Pancreas (tissue), 10 donors: ENCODE measurements at regions not wholly inside any gene's neighbourhood (a gene's known extent, or its start where the extent isn't known, plus 50 kb on each side); places are given as distances from the start of the nearest gene placed in this dataset.
"Not testable (repeated sequence)": the region's sequence is repeated elsewhere in the genome, so short reads cannot be mapped to it uniquely, and the experiment has no call there.

ENCODE experiments used
- ATAC-seq, 4 donors: fragments of 200-7000 bp; cut with Tn5 transposase; one replicate each; pipeline versions ENCODE4 v1.8.0 to v1.9.1; 2020; ENCODE audit warnings: mild to moderate bottlenecking in 4 of 4, moderate library complexity in 4 of 4
- DNase-seq, 6 donors: peaks; one replicate each; pipeline ENCODE4 v3.0.0-alpha.2; 2020
- FAIRE-seq: peaks from 2 replicates; lab custom pipeline; 2012; peaks lifted over from hg19 to GRCh38; lab: Jason Lieb, UNC
- H3K27ac ChIP-seq, 4 donors: fragments of 200-600 bp; sonication (generic); 1 replicate in 3 of 4; 2 replicates in 1 of 4; pipeline versions ENCODE4 v1.5.0 to v1.8.0; 2020
- H3K27me3 ChIP-seq, 4 donors: fragments of 200-600 bp; one replicate each; pipeline ENCODE4 v1.8.0; 2021
- H3K36me3 ChIP-seq, 3 donors: fragments of 200-600 bp; sonication (generic) in 1 of 3; one replicate each; pipeline versions ENCODE4 v1.5.0 to v1.8.0; 2020 to 2021
- H3K4me1 ChIP-seq, 3 donors: fragments of 200-600 bp; one replicate each; pipeline ENCODE4 v1.8.0; 2021
- H3K4me3 ChIP-seq, 4 donors: fragments of 200-600 bp; sonication (generic) in 2 of 4; one replicate each; pipeline versions ENCODE4 v1.5.0 to v1.8.0; 2020 to 2021
- H3K9me3 ChIP-seq, 4 donors: fragments of 200-600 bp; one replicate each; pipeline ENCODE4 v1.8.0; 2021
- WGBS, 2 donors: extraction: QIAGEN DNeasy Blood & Tissue Kit; methylation state at CpG; one replicate each; pipeline ENCODE4 v1.1.7; 2013; 5-methylcytosine and 5-hydroxymethylcytosine counted together
- intact Hi-C, 3 donors: fragments of 100-400 bp; cut with DNase I; formaldehyde crosslinking; loops; one replicate each; pipeline versions ENCODE4 v1.11.1 to v1.14.2; 2022
- TF ChIP-seq, protein P1 (sequence below), 4 donors: fragments of 200-600 bp; sonication (generic) in 3 of 4; IDR thresholded peaks; one replicate each; pipeline versions ENCODE4 v1.5.0 to v1.8.0; 2021; ENCODE audit warnings: antibody characterized with exemption in 4 of 4
- donor health status: healthy with polysubstance abuse.
- donor health status: DM: no; HTN: no; CAD: no; lungs with moderate emphysema.
- donor health status: DM: no; HTN: no; CAD: no.
- donor health status: control.
- donor health status: control.
- donor health status: Bipolar disorder and iron deficiency.
- donor health status: DM: yes; HTN: yes; CAD: no.
- donor health status: DM: no; HTN: no; CAD: no.
- donor health status: DM: no; HTN: no; CAD: no.
- donor health status: DM: yes; HTN: yes; CAD: no.

DNA sequence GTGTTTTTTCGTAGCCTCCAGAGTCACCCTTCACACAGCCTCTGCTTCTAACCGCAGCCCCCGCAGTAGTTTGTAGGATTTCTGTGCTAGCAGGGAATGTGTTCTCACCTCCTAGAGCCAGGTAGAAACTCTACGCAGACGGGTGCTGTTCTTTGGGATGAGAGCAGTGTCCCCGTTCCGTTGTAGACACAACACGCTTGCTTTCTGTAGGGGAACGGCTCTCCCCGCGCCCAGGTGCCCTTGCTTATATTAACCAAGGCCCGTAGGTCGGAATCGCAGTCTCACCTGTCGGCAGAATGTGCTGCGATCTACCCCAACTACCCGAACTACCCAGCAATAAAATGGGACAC, 111.8 kb upstream of the NBPF11 start:
- Histone ChIP-seq H3K36me3 (no peaks in the 10 kb centered on the region), H3K9me3 (no peaks in the 10 kb centered on the region), H3K4me3 (peak overlapping the region in 3 of 4 donors; percentile 27 to 54 (median 44)), H3K27me3 (no peaks in the 10 kb centered on the region), H3K4me1 (peaks cover 0 to 4% (median 0%) of the 10 kb centered on the region in 3 donors), H3K27ac (peak overlapping the region in 2 of 4 donors; percentile 3 to 42)
- intact Hi-C loops: no loop called here
- ATAC-seq (peak; percentile 44 to 57 (median 46)), DNase-seq (peak in 2 of 6 donors; percentile 16 to 54), FAIRE-seq (no peak)
- 2 to 3% methylated on average over 17 of the region's 17 CpGs for WGBS, 2 donors
- TF ChIP-seq, protein P1, sequence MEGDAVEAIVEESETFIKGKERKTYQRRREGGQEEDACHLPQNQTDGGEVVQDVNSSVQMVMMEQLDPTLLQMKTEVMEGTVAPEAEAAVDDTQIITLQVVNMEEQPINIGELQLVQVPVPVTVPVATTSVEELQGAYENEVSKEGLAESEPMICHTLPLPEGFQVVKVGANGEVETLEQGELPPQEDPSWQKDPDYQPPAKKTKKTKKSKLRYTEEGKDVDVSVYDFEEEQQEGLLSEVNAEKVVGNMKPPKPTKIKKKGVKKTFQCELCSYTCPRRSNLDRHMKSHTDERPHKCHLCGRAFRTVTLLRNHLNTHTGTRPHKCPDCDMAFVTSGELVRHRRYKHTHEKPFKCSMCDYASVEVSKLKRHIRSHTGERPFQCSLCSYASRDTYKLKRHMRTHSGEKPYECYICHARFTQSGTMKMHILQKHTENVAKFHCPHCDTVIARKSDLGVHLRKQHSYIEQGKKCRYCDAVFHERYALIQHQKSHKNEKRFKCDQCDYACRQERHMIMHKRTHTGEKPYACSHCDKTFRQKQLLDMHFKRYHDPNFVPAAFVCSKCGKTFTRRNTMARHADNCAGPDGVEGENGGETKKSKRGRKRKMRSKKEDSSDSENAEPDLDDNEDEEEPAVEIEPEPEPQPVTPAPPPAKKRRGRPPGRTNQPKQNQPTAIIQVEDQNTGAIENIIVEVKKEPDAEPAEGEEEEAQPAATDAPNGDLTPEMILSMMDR (IDR thresholded peaks at IDR 0.05): no peak

DNA sequence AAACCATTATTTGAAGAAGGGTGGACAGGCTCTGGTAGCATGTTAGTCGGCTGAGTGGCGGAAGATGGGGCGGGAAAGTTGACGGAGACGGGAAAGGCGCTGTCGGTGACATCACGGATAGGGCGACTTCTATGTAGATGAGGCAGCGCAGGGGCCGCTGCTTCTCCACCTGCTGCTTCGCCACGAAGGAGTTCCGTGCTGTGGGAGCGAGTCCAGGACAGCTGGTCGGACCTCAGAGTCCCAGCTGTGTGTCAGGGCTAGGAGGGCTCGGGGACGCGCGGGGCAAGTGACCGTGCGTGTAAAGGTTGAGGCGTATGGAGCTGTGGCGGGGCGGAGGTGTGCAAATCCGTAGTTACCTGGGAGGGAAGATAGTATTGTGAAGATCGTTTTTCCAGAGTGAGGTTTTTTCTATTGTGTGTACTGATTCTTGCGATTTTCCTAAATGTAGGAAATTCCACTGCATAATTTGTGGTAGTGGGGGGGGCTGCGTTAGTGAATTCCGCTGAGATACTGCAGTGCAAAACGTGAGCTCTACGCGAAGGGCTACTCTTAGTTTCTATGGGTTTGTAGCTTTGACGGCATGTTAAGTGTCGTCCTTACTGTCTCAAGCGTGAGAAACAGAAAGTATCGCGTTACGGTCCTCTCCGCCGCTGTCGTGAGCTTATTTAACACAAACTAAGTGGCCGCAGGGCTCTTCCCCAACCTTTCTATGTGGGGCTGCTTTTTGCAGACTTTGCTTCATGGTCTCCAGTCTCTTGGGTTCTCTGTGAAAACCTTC, 111.2 kb upstream of the NBPF11 start:
- H3K4me1 ChIP-seq: peaks cover 0 to 4% (median 0%) of the 10 kb centered on the region in 3 donors
- no peak for FAIRE-seq
- H3K4me3 ChIP-seq: peak overlapping the region in 3 of 4 donors; percentile 27 to 54 (median 44)
- ATAC-seq: peak; percentile 77 to 88 (median 82)
- intact Hi-C loops: no loop called here
- no peaks in the 10 kb centered on the region for H3K9me3 ChIP-seq
- H3K27me3 ChIP-seq: no peaks in the 10 kb centered on the region
- TF ChIP-seq, protein P1 (IDR thresholded peaks at IDR 0.05): no peak
- H3K27ac ChIP-seq: peak overlapping the region in 2 of 4 donors; percentile 3 to 49
- 0% methylated on average over 43 of the region's 43 CpGs for WGBS, 2 donors
- peak; percentile 20 to 83 (median 60) for DNase-seq
- no peaks in the 10 kb centered on the region for H3K36me3 ChIP-seq

DNA sequence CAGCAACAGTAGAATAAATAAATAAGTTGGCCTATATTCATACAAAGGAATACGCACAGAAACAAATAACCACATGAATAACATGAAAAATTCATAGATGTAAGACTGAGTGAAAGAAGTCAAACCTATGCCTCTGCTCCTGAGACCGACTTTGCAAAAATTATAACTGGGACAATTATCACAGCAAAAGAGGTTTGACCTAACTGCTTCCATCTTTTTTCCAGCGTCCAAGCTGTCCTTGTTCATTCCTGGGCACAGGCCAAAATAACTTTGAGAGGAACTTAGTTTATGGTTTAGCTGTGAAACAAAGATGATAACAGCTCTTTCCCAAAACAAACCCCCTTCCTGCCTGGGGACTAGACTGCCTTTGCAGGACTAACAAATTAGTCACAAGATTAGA, 109.6 kb upstream of the NBPF11 start:
- intact Hi-C loops, H3K27ac ChIP-seq, H3K4me3 ChIP-seq, H3K27me3 ChIP-seq, H3K9me3 ChIP-seq, H3K4me1 ChIP-seq, ATAC-seq, H3K36me3 ChIP-seq, FAIRE-seq, DNase-seq: not testable (repeated sequence)
- WGBS, 2 donors: 81 to 90% methylated on average over 3 of the region's 3 CpGs

DNA sequence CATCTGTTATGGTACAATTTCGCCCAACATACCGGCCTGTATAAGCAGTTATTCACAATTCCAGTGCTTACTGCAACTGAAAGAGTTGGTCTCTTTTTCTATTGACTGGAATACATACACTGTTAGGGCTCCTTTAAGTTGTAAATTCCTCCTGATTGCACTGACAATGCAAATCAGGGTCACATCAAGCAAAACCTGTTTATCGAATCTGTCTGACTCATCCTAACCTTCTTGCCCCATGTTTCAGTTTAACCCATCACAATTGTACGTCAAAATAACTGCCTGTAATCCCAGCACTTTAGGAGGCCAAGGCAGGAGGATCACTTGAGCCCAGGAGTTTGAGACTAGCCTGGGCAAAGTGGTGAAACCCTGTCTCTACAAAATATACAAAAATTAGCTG, 105.8 kb upstream of the NBPF11 start:
- H3K4me3 ChIP-seq, H3K27ac ChIP-seq, intact Hi-C loops, DNase-seq, ATAC-seq, FAIRE-seq, H3K36me3 ChIP-seq, H3K4me1 ChIP-seq, H3K27me3 ChIP-seq, H3K9me3 ChIP-seq: not testable (repeated sequence)
- 70 to 80% methylated on average over 4 of the region's 4 CpGs for WGBS, 2 donors

DNA sequence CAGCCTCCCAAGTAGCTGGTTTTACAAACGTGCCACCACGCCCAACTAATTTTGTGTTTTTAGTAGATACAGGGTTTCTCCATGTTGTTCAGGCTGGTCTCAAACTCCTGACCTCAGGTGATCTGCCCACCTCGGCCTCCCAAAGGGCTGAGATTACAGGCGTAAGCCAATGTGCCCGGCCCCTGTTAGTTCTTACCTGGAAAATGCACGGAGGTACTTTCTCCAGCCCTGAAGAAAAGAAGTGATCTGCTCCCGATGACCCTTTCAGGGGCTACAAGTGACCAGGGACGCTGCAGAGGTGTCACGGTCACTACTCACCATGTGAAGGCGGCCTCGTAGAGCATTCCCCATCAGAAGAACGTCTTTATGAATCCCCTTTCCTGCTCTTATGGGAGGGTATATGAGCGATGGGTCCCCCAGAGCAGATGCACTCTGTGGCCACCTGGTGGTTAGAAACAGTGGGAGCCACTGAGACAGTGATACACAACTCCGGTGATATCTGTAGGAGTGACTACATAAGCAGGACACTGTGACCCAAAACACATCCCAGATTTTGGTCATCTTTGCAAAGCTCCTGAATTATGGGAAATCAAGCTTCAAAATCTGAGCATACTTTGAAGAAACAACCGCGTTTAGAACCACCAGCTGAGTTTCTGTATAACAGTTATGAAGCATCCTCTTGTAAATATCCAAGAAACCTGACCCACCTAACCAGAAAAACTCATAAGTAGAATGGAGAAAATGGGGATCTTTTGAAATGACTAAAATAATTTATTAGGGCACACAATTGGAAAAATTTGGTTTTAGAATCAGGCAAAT, 102.7 kb upstream of the NBPF11 start:
- FAIRE-seq, H3K36me3 ChIP-seq, H3K4me1 ChIP-seq, H3K27ac ChIP-seq, H3K27me3 ChIP-seq, intact Hi-C loops, H3K9me3 ChIP-seq, H3K4me3 ChIP-seq: not testable (repeated sequence)
- ATAC-seq (peak in 3 of 4 donors; percentile 60 to 78 (median 61)), DNase-seq (peak in 1 of 6 donors; percentile 20)
- whole genome bisulfite sequencing, 2 donors: 30 to 35% methylated on average over 16 of the region's 16 CpGs
- TF ChIP-seq, protein P1 (IDR thresholded peaks at IDR 0.05): peak; percentile 19 to 56 (median 30)

DNA sequence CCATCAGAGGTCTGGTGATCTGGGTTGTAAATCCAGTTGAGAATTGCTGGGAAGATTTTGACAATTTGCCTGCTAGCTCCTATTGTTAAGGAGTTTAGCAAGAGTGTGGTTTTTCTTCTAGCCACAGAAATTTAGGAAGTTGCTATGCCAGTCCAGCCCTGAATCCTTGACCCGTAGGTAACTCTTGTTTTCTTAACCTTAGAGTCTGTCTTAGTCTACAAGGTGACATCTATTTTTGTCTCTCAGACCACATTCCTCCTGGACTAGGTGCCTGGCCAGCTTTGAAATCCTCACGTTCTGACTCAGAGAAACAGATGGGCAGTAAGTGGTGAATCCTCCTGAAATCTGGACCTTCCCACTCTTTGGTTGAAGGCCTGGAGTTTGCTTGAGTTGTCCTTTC, 101.7 kb upstream of the NBPF11 start:
- H3K27ac ChIP-seq, H3K27me3 ChIP-seq, H3K4me1 ChIP-seq, DNase-seq, ATAC-seq, H3K4me3 ChIP-seq, intact Hi-C loops, H3K36me3 ChIP-seq, H3K9me3 ChIP-seq, FAIRE-seq: not testable (repeated sequence)
- WGBS, 2 donors: 43 to 50% methylated on average over 1 of the region's 2 CpGs

DNA sequence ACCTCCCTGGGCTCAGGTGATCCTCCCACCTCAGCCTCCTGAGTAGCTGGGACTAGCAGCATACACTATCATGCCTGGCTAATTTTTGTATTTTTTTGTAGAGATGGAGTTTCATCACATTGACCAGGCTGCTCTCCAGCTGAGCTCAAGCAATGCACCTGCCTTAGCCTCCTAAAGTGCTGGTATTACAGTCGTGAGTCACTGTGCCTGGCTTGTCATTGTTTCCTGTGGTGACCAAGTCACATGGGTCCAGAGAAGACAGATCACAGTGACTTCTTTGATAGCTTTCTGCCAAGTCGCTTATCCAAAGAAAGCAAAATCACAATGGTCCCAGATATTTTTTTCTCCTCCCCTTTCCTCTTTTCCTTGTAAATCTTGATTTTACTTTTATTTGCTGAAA, 96.7 kb upstream of the NBPF11 start:
- H3K9me3 ChIP-seq, H3K4me1 ChIP-seq, H3K36me3 ChIP-seq, H3K27ac ChIP-seq, intact Hi-C loops, H3K4me3 ChIP-seq, DNase-seq, ATAC-seq, FAIRE-seq, H3K27me3 ChIP-seq: not testable (repeated sequence)
- 64 to 75% methylated on average over 1 of the region's 2 CpGs for WGBS, 2 donors

DNA sequence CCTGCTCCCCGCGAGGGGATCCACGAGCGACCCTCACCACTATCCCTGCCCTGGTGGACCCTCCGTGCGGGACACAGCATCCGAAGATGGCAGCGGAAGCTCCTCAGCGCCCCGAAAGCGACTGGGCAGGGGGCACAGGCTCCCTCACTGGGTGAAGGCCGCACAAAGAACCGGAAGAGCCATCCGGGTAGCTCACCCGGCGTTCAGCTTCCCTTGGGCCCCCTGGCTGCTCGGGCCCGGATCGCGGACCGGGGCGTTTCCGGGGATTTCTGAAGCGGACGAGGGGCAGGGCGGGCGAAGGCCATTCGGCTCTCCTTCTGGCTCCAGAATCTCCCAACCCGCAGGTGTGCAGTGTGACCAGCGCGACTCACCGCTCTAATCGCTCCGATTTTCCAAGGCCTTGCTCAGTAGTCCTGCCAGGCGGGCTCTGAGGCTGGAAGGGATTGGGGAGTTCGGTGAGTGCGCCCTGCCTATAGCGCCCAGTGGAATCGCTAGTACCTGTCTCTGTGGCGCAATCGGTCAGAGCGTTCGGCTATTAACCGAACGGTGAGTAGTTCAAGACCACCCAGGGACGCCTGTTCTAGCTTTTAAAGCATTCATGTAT, 94.3 kb upstream of the NBPF11 start:
- ATAC-seq (peak; percentile 70 to 87 (median 82)), DNase-seq (peak in 1 of 6 donors; percentile 13)
- H3K36me3 ChIP-seq, H3K9me3 ChIP-seq, H3K27me3 ChIP-seq, H3K27ac ChIP-seq, H3K4me1 ChIP-seq, H3K4me3 ChIP-seq, FAIRE-seq, intact Hi-C loops: not testable (repeated sequence)
- 34 to 47% methylated on average over 16 to 33 of the region's 46 CpGs for WGBS, 2 donors
